ENCODE measurements at regions not wholly inside any gene's neighbourhood (a gene's known extent, or its start where the extent isn't known, plus 50 kb on each side); places are given as distances from the start of the nearest gene placed in this dataset.
A peak's percentile ranks its signal among the peaks of the same experiment; 100 is the strongest.

DNA sequence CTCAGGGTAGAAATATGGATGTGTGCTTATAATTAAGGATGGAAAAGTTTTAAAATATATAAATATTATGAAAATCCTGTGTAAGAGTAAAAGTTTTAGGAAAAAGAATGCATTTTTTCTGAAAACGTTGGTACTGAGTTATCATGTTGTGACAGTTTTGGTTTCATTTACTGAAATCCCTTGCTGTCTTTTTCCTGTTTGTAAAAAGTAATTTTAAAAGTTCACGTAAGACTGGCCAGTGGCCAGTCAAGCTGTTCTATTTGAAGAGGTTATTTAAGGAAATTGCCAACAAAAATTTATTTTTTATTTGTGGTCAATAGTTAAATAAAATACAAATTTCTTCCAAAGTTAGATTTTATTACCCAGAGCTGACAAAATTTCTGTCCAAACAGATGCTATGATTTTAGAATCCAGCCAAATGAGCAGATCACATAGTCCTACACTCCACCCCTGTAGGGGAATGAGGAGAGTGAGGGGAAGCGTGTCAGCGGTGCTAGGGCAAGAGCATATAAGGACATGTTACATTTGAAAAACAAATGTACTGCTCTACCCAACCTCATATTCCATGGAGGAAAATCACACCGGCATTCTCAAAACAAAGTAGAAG is 297.8 kb upstream of the TFPI start:
- Mint-ChIP-seq H3K4me1 (ENCODE audit: unreplicated experiment) (peaks cover 22% of the 10 kb centered on the region), H3K27me3 (ENCODE audit: unreplicated experiment) (no peaks in the 10 kb centered on the region), H3K27ac (ENCODE audit: unreplicated experiment) (peak overlapping the region; percentile 16), H3K4me3 (ENCODE audit: unreplicated experiment) (peak overlapping the region; percentile 7), H3K36me3 (ENCODE audit: unreplicated experiment) (no peaks in the 10 kb centered on the region), H3K9me3 (ENCODE audit: unreplicated experiment) (no peaks in the 10 kb centered on the region)
- no peak for DNase-seq (ENCODE audit: extremely low spot score, unreplicated experiment)
- TF ChIP-seq CTCF (IDR thresholded peaks at IDR 0.05) = no peak

DNA sequence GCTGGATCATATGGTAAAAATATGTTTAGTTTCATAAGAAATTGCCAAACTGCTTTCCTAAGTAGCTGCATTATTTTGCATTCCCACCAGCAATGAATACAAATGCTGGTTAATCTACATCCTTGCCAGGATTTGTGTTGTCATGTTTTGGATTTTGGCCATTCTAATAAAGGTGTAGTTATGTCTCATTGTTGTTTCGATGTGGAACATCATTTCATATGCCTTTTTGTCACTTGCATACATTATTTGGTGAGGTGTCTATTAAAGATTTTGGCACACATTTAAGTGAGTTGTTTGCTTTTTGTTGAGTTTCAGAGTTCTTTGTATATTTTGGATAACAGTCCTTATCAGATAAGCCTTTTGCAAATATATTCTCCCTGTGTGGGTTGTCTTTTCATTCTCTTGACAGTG is 299.2 kb upstream of the TFPI start:
- Mint-ChIP-seq H3K4me3 (ENCODE audit: unreplicated experiment) (no peak overlapping the region), H3K4me1 (ENCODE audit: unreplicated experiment) (peaks cover 22% of the 10 kb centered on the region), H3K27me3 (ENCODE audit: unreplicated experiment) (no peaks in the 10 kb centered on the region), H3K27ac (ENCODE audit: unreplicated experiment) (no peak overlapping the region), H3K9me3 (ENCODE audit: unreplicated experiment) (no peaks in the 10 kb centered on the region), H3K36me3 (ENCODE audit: unreplicated experiment) (no peaks in the 10 kb centered on the region)
- DNase-seq (ENCODE audit: extremely low spot score, unreplicated experiment) = no peak
- no peak for TF ChIP-seq CTCF (IDR thresholded peaks at IDR 0.05)

DNA sequence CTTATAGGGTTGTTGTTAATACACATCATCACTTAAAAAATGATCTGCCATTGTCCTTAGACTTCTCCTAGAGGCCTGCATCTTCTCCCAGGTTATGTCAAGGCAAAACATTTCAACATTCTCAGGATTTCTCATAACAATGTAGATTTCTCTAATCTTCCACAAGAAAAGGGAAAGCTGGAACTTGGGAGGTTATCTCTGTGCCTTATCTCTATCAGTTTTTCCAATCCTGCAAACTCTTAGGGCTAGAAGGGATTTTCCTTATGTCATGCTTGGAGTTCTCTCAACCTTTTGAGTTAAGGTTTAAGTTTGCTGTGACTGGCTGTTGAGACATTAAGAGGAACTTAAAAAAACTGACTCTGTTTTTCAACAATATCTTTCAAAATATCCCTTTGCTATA is 300.6 kb upstream of the TFPI start:
- H3K27ac Mint-ChIP-seq (ENCODE audit: unreplicated experiment) = no peak overlapping the region
- no peak for DNase-seq (ENCODE audit: extremely low spot score, unreplicated experiment)
- peaks cover 22% of the 10 kb centered on the region for H3K4me1 Mint-ChIP-seq (ENCODE audit: unreplicated experiment)
- TF ChIP-seq CTCF (IDR thresholded peaks at IDR 0.05) = no peak
- H3K9me3 Mint-ChIP-seq (ENCODE audit: unreplicated experiment) = no peaks in the 10 kb centered on the region
- H3K4me3 Mint-ChIP-seq (ENCODE audit: unreplicated experiment) = no peak overlapping the region
- H3K27me3 Mint-ChIP-seq (ENCODE audit: unreplicated experiment) = no peaks in the 10 kb centered on the region
- no peaks in the 10 kb centered on the region for H3K36me3 Mint-ChIP-seq (ENCODE audit: unreplicated experiment)

DNA sequence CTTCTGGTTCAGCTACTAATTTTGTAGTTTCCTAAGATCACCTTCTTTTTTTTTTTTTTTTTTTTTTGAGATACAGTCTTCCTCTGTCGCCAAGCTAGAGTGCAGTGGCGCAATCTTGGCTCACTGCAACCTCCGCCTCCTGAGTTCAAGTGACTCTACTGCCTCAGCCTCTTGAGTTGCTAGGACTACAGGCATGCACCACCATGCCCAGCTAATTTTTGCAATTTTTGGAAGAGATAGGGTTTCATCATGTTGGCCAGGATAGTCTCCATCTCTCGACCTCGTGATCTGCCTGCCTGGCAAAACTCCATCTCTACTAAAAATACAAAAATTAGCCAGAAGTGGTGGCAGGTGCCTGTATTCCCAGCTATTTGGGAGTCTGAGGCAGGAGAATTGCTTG is 301.5 kb upstream of the TFPI start:
- H3K4me1 Mint-ChIP-seq (ENCODE audit: unreplicated experiment) = peaks cover 16% of the 10 kb centered on the region
- no peak for TF ChIP-seq CTCF (IDR thresholded peaks at IDR 0.05)
- H3K9me3 Mint-ChIP-seq (ENCODE audit: unreplicated experiment) = no peaks in the 10 kb centered on the region
- H3K36me3 Mint-ChIP-seq (ENCODE audit: unreplicated experiment) = no peaks in the 10 kb centered on the region
- no peak overlapping the region for H3K27ac Mint-ChIP-seq (ENCODE audit: unreplicated experiment)
- no peak overlapping the region for H3K4me3 Mint-ChIP-seq (ENCODE audit: unreplicated experiment)
- no peak for DNase-seq (ENCODE audit: extremely low spot score, unreplicated experiment)
- H3K27me3 Mint-ChIP-seq (ENCODE audit: unreplicated experiment) = no peaks in the 10 kb centered on the region

DNA sequence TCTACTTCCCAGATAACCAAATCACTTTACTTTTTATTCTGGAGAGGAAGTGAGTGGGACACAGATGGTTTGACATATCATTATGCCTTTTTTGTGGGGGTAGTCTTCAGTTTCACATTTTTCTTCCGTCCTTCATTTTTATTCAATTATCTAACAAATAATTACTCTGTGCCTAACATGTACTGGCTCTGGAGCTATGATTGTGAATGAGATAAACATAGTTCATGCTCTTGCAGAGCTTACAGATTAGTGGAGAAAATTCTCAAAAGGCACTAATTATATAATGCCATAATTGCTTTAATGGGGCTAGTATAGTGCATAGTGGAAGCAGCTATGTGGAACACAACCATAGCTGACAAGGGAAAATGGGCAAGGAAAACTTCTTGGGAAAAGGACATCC is 303.6 kb upstream of the TFPI start:
- DNase-seq (ENCODE audit: extremely low spot score, unreplicated experiment) = no peak
- no peak for TF ChIP-seq CTCF (IDR thresholded peaks at IDR 0.05)
- no peak overlapping the region for H3K4me3 Mint-ChIP-seq (ENCODE audit: unreplicated experiment)
- no peaks in the 10 kb centered on the region for H3K27me3 Mint-ChIP-seq (ENCODE audit: unreplicated experiment)
- H3K9me3 Mint-ChIP-seq (ENCODE audit: unreplicated experiment) = no peaks in the 10 kb centered on the region
- no peak overlapping the region for H3K27ac Mint-ChIP-seq (ENCODE audit: unreplicated experiment)
- H3K36me3 Mint-ChIP-seq (ENCODE audit: unreplicated experiment) = no peaks in the 10 kb centered on the region
- H3K4me1 Mint-ChIP-seq (ENCODE audit: unreplicated experiment) = peaks cover 1% of the 10 kb centered on the region
